GM18868 (cell line): ENCODE measurements at regions not wholly inside any gene's neighbourhood (a gene's known extent, or its start where the extent isn't known, plus 50 kb on each side); places are given as distances from the start of the nearest gene placed in this dataset.
"Not testable (repeated sequence)": the region's sequence is repeated elsewhere in the genome, so short reads cannot be mapped to it uniquely, and the experiment has no call there.

Experiments used
- ATAC-seq: cut with Tn5 transposase; IDR thresholded peaks from one replicate; pipeline ENCODE4 v1.9.1; 2021; ENCODE audit warnings: mild to moderate bottlenecking, moderate library complexity; ENCODE audit not compliant: unreplicated experiment

DNA sequence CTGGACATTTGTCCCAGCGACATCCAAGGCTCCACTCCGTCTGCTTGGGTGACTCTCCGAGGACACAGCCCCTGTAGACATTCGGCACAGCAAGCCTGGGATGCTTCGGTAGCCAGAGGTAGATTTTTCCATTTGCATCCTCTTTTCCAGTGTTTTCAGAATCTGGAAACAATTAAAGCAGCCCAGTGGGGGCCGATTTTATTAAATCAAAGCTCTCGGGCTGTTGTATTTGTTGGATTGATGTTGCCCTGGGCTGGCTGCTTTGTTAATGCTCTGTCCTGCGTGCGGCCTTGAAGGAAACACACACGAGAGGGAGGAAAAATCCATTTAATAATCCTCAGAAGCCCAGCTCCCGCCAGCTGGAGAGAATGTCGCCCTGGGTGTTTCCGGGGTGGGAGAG lies 158.1 kb upstream of the CIBAR2 start:
- ATAC-seq: no peak

DNA sequence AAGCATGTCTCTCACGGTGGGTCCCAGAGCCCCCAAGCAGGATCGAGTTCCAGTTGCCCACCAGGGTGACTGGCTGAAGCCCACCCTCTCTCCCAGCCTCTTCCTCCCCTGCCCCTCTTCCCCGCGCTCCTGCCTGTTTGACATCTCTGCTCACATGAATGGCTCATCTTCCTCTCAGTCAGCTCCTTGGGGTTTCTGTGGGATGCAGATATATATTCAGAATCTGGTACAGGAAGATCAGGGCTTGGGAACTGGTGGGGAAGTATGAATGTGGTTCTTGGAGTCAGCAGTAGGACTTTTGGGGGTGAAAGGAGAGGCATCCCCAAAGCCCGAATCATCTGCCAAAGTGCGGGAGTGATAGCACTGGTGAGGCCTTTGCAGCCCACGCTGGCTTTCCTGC lies 158.9 kb upstream of the CIBAR2 start:
- ATAC-seq: no peak

DNA sequence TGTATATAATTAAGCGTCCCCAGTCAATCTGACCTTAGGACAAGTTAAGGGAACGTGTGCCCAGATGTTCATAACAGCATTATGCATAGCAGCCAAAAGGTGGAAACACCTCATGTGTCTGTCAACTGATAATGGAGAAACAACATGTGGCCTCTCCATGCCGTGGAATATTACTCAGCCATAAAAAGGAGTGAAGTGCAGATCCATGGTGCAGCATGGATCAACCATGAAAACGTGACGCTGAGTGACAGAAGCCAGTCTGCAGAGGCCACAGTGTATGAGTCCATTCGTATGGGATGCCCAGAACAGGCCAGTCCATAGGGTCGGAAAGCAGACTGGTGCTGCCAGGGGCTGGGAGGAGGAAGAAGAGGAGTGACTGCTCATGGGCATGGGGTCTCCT lies 161.0 kb upstream of the CIBAR2 start:
- ATAC-seq: no peak

DNA sequence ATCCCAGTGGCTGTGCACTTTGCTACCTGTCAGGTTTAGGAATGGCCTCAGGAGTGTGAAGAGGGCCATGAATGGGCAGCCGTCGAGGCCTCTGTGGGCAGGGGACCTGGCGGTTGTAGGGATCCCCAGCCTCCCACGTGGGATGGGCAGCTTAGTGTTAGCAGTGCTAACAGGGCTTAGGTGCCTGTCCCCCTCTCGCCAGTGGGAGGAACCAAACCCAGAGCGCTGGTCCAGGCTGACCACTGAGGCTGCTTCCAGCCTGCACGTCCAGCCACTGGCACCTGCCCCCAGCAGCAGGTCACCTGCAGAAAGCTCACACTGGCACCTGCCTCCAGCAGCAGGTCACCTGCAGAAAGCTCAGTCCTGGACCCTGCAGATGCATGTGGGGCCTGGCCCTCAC lies 162.2 kb upstream of the CIBAR2 start:
- no peak for ATAC-seq

DNA sequence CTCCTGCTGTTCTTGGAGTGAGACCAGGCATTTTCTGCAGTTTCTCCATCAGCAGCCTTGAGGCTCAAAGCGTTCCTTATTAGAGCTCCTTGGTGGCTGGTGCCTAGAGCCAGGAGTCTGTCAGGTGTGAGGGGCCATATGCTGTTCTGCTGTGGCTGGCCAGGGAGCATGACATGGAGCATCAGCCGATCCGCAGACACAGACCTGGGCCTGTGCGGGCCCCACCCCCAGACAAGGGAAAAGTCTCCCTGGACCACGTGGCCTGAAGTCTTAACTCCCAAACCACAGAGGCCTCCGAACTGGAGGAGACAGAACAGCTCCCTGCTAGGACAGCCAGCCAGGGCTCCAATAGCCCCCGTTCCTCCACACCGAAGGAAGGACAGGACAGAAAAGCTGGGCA lies 162.7 kb upstream of the CIBAR2 start:
- ATAC-seq: no peak

DNA sequence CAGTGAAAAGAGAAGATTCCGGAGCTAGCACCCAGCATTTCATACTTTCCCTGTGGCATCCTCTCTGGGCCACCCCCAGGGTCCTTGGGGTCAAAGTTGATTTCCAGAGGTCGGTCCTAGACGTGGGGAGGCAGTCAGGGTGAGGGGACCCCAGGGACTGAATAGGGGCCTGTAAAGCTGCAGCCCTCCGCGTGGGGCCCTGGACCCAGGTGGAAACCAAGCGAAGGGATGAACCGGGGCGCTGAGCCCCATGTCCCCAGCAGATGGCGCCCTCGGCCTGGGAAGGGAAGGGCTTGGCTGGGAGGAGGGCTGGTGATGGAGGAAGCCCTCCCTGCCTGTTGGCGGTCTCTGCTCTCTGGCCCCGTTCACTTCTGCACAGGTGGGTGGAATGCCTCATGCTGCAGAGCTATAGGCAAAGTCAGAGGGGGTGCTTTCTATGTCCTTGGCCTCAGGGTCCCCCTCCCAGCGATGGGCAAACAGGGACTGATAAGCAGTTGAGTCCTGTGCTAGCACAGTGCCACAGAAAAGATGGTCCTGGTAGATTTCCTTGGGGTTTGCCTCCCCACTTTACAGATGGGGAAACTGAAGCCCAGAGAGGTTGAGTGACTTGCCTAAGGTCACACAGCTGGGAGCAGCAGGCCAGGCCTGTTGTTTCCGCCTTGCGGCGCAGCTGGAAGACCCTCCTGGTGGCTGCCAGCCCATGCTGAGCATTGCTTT lies 163.4 kb upstream of the CIBAR2 start:
- ATAC-seq: peak; percentile 53

DNA sequence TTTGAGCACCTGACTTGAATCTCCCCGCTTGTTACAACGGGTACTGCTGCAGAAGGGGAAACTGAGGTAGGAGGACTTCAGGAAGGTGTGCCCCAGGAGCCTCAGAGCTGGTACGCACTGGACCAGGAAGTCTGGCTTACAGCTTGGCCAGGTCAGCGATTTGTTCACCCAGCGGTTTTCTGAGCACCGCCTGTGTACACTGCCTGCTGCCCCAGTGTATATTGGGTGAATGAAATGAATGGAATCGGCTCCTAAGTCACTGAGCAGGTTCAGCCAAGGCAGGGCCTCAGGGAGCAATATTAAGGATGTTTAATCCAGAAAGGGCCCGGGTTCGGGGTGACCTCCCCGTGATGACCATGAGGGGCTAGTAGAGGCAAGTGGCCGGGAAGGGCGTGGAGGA lies 164.0 kb upstream of the CIBAR2 start:
- no peak for ATAC-seq

DNA sequence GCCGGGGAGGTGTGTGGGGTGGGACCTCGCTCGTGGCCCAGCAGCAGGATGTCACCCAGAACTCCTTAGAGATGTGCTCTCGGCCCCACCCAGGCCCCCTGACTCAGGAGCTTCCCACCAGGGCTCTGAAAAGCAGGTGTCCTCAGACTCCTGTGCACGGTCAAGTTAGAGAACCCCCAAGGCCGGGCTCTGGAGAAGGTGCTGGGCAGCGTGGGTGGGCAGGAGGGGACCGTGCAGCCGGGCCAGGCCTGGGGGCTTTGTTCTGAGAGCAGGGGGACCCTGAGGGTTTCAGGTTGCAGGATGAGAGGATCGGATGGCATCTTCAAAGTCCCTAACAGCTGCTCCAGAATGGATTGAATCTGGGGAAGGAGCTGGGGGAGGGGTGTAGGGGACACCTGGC lies 164.4 kb upstream of the CIBAR2 start:
- ATAC-seq: no peak

DNA sequence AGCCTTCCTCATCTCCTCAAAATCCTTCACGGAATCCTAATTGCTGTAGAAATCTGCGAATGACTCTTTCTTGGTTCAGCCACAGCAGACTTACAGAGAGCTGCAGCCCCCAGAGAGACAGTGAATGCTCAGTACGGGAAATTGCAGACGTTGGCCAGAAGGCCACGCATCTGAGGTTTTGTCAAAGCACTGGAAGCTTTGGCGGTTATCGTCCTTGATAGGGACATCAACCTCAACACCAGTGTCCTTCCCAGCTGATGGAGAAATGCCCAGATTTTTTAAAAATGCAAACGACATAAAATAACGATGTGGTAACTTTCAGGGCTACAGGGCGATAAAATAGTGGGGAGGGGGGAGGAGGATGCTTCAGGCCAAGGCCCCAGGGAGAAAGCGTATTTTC lies 166.6 kb upstream of the CIBAR2 start:
- no peak for ATAC-seq

DNA sequence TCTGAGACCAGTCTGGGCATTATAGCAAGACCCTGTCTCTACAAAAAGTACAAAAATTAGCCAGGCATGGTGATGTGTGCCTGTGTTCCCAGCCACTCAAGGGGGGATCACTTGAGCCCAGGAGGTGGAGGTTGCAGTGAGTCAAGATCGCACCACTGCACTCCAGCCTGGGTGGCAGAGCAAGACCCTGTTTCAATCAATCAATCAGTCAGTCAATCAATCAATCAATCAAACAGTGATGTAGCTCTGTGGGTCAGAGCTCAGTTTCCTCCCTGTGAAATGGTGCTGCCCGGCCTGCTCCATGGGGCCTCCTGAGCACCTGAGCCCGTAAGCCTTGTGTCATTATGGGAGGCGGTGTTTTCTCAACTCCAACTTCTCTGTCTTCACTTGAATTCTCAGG lies 167.1 kb upstream of the CIBAR2 start:
- ATAC-seq: no peak

DNA sequence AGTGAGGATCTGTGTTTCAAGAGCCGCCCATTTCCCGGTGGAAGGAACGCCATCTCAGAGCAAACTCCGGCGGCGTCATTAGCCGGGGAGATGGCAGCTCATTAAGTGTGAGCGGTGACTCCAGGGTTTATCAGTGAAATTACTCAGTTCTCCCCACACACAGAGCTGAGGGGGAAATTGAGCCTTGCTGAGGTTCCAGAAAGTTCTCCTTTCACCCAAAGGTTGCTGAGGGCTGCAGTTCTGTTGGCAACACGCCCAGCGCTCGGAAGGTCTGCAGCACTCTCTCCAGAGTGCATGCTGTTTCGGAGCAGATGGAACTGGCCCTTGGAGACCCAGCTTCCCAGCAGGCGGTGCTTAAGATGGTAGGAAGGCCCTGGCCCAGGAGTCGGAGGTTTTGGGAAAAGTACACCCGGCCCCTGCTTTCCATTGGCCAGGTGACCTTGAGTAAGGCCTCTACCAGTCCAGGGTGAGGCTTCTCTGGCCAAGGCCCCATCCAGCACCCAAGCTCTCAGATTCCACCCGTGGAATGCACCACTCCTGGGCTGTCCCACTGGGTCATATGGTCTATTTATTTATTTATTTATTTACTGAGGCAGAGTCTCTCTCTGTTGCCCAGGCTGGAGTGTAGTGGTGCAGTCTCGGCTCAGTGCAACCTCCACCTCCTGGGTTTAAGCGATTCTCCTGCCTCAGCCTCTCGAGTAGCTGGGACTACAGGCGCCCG lies 167.7 kb upstream of the CIBAR2 start:
- ATAC-seq: no peak

DNA sequence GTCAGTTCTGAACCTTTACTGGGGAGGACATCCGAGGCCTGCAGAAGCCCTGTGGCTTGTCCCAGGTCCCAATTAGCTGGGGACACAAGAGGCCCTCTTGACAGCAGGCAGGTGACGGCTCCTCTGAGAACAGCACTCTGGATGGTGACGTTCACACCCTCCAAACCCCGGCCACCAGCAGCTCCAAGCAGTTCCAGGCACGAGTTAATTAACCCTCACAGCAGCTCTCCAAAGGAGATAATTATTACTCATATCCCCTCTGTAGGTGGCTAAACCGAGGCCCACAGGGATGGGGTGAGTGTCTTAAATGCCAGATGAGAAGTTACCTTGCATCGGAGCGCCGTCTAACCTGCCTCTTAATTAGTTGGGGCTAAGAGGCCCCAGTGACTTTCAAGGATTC lies 168.9 kb upstream of the CIBAR2 start:
- ATAC-seq: no peak

DNA sequence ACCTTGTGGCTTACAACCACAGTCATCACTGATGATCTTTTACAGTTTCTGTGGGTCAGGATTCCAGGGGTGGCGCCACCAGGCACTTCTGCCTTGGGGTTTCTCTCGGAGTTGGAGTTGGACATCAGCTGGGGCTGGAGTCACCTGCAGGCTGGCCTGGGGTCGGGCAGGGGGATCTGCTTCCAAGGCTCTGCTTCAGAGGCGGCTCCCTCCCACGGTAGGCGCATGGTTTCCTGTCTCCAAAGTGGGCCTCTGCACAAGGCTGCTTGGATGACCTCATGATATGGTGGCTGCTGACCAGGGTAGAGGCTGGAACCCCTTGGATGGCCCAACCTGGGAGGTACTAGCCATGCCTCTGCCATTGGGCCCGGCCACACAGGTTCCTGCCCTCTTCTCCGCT lies 170.6 kb upstream of the CIBAR2 start:
- ATAC-seq: no peak

DNA sequence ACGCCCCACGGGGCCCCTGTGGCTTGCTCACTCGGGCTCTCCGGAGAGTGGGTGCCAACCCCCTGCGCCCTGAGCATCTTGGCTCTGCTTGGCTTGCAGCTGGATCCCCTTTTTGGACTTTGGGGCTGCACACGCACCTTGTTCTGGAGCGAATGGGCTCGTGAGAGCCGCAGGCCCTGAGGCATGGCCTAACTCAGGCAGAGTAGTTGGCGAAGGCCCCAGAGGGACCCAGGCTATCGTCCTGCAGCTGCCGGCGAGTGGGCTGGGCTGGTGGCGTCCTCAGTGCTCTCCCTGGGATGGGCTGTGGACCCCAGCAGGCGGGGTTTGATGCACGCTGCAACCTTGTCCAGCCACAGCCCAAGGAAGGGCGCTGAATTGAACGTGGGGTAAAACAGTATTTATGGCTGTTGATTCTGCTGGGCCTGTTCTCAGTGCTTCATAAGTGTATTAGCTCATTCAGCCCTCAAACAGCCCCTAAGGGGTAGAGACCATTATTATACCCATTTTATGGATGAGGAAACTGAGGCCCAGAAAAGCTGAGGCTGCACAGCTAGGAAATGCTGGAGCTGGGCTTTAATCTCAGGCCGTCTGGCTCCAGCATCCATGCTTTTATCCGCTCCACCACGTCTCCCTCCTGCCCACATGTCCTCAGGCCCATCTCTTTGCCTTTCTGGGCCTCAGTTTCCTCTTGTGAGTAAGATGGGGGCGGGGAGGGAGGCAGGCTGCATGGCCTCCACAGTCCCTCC lies 171.2 kb upstream of the CIBAR2 start:
- ATAC-seq: no peak

DNA sequence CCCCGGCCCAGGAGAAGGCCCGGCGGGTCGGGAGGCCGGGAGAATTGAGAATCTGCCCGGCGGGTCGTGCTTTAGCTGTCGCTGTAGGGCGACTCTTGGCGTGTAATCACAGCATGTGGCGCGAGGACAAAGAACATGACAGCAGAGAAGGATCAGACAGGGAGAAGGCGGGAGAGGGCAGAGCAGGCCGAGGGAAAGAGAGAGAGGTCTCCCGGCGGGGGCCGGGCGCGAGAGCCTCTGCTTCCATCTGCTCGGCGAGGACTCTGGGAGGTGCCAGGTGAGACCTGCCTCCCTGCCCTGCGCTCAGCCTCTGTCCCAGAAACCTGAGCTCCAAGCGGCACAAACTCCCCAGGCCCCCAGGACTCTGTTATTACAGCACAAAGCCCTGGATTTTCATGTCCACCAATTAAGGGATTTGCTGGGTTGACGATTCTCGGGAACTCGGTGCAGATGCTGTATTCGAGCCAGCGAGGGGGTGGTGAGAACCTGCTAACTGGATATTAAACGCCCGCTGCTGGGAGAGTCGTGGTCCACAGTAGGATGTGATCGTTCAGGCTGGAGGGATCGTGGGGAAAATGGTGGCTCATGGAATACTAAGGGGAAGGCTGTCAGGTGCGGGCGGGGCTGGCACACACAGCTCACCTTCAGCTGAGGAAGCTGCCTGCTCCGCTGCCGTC lies 172.0 kb upstream of the CIBAR2 start:
- ATAC-seq: no peak

DNA sequence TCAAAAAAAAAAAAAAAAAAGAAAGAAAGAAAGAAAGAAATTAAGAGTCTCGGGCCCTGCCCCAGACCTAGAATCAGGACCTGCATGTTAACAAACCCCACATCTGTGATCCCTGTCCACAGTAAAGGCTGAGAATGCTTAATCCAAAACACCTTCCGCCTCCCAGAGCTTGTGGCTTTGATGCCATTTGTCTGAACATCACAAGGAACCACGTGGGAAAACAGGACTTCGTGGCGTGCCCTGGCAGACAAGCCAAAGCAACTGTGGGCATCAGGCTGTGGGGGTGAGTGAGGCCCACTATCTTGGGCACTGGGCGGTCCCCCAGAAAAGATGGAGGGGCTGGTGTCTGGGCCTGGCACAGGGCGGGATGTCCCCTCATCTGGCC lies 173.4 kb upstream of the CIBAR2 start:
- no peak for ATAC-seq

DNA sequence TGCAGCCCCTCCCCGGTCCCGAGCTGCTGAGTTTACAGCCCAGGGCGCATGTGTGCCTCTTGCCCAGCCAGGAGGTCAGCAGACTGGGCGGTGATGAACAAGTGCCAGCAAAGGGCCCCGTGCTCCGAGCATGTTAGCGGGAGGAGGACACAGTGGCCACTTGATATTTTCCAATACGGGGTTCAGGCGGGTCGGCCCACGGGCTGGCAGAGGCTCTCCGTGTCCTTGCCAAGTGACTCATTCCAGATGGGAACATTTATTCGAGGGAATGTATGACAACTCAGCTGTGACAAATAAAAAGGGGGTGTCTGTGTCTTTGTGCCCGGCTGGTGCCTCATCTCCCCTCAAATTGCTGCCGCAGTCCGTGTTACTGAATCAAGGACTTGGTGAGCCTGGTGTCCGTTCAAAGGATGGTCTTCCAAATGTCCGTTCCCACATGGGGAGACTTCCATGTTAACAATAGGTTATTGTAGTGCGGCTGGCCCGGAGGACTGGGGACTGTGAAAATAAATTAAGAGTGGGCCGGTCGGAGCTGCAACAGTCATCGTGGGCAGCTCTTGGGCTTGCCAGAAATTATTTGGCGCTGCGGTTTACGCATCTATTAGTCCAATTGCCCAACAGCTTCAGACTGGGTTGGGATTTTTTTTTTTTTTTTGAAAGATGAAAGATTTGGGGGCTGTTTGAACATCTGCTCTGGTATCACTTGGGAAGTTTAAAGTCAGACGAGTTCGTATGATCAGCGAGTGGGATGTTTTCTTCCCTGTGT lies 174.0 kb upstream of the CIBAR2 start:
- no peak for ATAC-seq

DNA sequence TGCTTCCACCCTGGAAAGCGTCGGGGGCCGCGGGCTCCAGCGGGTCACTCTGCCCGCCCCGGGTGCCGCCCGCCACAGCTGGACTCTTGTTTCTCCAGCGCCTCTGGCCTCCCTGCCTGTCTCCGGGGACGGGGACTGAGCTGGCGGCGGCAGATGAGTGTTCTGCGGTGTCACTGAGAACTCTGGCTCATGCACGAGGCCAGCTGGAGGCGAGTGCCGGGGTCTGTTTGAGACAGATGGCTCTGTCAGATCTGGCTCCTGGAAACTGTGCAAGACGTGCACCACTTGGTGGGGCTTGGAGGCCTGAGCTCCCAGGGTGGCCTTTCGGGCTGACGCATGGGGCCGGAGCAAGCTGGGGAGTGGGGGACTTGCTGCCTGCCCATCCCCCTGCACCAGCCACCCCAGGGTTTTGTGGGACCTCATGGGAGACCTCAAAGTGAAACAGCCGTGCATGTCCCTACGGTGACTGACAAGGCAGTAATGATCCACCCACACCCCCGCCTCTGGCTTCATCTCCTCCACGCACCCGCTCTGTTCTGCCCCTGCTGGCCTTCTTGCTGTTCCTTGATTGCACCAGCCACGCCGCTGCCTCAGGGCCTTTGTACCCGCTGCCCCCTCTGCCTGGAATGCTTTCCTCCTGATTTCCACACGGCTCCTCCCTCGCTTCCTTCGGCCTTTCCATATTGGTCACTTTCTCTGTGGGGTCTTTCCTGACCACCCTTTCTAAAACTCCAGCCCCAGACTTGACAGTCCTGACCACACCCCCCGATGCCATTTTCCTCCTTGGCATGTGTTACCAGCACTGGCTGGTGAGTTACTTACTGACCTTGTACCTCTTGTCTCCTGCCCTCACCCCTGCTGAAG lies 174.9 kb upstream of the CIBAR2 start:
- no peak for ATAC-seq

DNA sequence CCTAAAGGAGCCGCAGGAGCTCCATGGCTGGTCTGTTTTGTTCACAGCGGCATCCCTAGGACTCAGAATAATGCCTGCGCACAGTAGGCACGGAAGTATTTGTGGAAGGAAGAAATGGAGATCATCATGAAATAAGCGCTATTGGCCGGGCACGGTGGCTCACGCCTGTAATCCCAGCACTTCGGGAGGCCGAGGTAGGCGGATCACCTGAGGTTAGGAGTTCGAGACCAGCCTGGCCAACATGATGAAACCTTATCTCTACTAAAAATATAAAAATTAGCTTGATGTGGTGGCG lies 175.5 kb upstream of the CIBAR2 start:
- not testable (repeated sequence) for ATAC-seq

DNA sequence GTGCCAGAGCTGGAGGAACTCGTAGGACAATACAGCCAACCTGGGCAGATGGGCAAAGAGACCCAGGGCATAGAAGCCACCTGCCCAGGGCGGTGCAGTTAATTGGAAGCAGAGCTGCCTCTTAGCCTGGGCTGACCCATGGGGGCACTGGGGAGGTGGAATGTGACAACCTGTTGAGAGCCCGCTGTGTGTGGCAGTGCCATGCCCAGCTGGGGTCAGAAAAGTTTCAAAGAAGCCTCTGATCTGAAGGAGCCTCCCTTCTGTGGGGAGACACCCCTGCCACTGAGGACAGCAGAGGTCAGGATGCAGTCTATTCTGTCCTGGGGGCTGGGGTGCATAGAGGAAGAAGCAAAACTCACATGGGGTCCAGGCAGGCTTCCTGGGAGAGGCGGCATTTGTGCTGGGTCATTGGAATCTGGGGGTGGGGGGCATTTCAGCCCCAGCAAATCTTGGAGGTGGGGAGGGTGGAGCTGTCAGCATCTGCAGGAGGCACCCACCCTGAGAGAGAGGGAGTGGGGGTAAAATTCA lies 176.1 kb upstream of the CIBAR2 start:
- ATAC-seq: no peak
